ENCODE measurements at regions not wholly inside any gene's neighbourhood (a gene's known extent, or its start where the extent isn't known, plus 50 kb on each side); places are given as distances from the start of the nearest gene placed in this dataset.
"Not testable (repeated sequence)": the region's sequence is repeated elsewhere in the genome, so short reads cannot be mapped to it uniquely, and the experiment has no call there.

- peaks cover 0 to 5% (median 0%) of the 10 kb centered on the region in 11 experiments; a peak in 2 of 22 replicates for H4K20me1 ChIP-seq
- no peak for TF ChIP-seq Cebpa-rat (IDR thresholded peaks at IDR 0.05)
- H3K27ac ChIP-seq = no peak overlapping the region
- H3K4me2 ChIP-seq = no peak overlapping the region
- peaks cover 0 to 14% (median 0%) of the 10 kb centered on the region in 10 experiments; a peak in 3 of 20 replicates for H3K4me1 ChIP-seq
- no peaks in the 10 kb centered on the region for H3K36me3 ChIP-seq
- no peak overlapping the region for H3K9ac ChIP-seq
- peaks cover 5 to 32% (median 8%) of the 10 kb centered on the region in 11 experiments; a peak in 18 of 22 replicates for H3K9me3 ChIP-seq (replicated peaks in 1 of 11)
- H3K27me3 ChIP-seq = peaks cover 20 to 86% (median 56%) of the 10 kb centered on the region in 11 experiments
- H3K4me3 ChIP-seq = no peak overlapping the region
Observed at GRCh38 chrX:142663330-142664095, 362.2 kb upstream of the SPANXN4 start.

GRCh38 chrX:142661696-142662095 lies 364.0 kb upstream of the SPANXN4 start:
- no peaks in the 10 kb centered on the region for H3K36me3 ChIP-seq
- H3K27me3 ChIP-seq = peaks cover 28 to 95% (median 71%) of the 10 kb centered on the region in 11 experiments; a peak in 21 of 22 replicates
- H3K4me2 ChIP-seq = no peak overlapping the region
- H3K9me3 ChIP-seq (replicated peaks in 1 of 11) = peaks cover 0 to 14% (median 0%) of the 10 kb centered on the region in 11 experiments; a peak in 3 of 22 replicates
- no peak overlapping the region for H3K4me3 ChIP-seq
- no peak overlapping the region for H3K27ac ChIP-seq
- TF ChIP-seq Cebpa-rat (IDR thresholded peaks at IDR 0.05) = no peak
- H3K9ac ChIP-seq = no peak overlapping the region
- H3K4me1 ChIP-seq = peaks cover 0 to 14% (median 0%) of the 10 kb centered on the region in 10 experiments; a peak in 3 of 20 replicates
- peaks cover 0 to 5% (median 0%) of the 10 kb centered on the region in 11 experiments; a peak in 2 of 22 replicates for H4K20me1 ChIP-seq

DNA sequence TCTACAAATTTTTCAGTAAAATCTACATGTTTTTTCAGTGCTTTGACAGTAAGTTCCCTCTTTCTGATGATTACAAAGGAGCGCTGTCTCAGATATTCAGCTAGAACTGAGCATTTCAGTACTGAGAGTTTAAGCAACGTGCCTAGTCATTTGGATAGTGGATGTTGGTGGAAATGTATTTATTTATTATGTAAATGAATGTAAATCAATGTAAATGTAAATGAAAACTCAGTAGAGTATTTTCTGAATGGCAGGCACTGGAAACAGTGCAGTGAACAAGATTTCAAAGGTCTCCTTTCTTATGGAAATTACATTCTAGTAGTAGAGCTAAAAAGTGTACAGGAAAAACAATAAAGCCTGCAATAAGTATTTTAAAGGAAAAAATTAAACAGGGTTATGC lies 370.2 kb upstream of the SPANXN4 start:
- Histone ChIP-seq H3K27ac (no peak overlapping the region), H3K4me1 (no peaks in the 10 kb centered on the region), H3K9me3 (replicated peaks in 1 of 11) (no peaks in the 10 kb centered on the region), H3K27me3 (peaks cover 87 to 100% (median 97%) of the 10 kb centered on the region in 11 experiments), H3K4me2 (no peak overlapping the region), H3K4me3 (no peak overlapping the region), H3K9ac (no peak overlapping the region), H4K20me1 (peaks cover 0 to 6% (median 0%) of the 10 kb centered on the region in 11 experiments; a peak in 3 of 22 replicates), H3K36me3 (no peaks in the 10 kb centered on the region)
- TF ChIP-seq Cebpa-rat (IDR thresholded peaks at IDR 0.05) = no peak

DNA sequence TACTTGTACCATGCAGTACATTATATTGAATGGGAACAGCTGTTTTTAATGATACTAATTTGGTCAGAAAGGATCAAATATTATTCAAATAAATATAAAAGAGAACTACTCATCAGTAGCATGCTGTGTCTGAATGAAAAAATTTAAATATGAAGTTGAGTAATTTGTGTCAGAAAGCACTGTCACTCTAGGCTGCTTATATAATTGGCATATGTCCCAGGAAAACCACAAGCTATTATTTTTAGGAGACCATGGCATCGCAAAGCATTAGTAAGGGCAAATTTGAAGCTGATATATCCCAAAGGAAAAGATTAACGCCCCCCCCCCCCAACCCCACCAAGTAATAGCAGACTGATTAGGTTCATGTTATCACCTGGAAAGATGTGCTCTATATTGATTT lies 388.5 kb upstream of the SPANXN4 start:
- H3K4me2 ChIP-seq = peak overlapping the region in 2 of 11 experiments; percentile 22 to 27; a peak in 3 of 22 replicates
- H3K9ac ChIP-seq = no peak overlapping the region
- H3K4me1 ChIP-seq = peaks cover 0 to 16% (median 0%) of the 10 kb centered on the region in 10 experiments; a peak in 4 of 20 replicates
- no peak overlapping the region for H3K27ac ChIP-seq
- H4K20me1 ChIP-seq = no peaks in the 10 kb centered on the region
- TF ChIP-seq Cebpa-rat (IDR thresholded peaks at IDR 0.05) = no peak
- H3K36me3 ChIP-seq = no peaks in the 10 kb centered on the region
- H3K27me3 ChIP-seq = peaks cover 50 to 92% (median 75%) of the 10 kb centered on the region in 11 experiments
- H3K9me3 ChIP-seq (replicated peaks in 1 of 11) = peaks cover 0 to 3% (median 0%) of the 10 kb centered on the region in 11 experiments; a peak in 4 of 22 replicates
- no peak overlapping the region for H3K4me3 ChIP-seq

- no peaks in the 10 kb centered on the region for H3K9me3 ChIP-seq (replicated peaks in 1 of 11)
Observed at GRCh38 chrX:142616636-142617035, 409.1 kb upstream of the SPANXN4 start.

DNA sequence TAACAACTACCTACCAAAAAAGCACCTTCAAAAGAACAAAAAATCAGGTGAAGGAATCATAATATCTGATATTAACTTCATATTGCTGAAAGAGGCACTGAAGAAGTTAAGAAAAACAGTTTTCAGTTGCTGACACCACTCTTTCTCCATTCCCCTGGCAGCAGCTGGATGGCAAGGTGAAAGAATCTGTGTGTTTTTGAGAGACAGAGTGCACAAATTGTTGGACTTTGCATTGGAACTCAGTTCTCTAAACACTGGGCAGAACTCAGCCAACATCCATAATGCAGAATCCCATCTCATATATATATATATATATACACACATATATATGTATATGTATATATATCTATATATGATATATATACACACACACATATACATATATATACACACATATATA lies 408.3 kb upstream of the MAGEC2 start:
- no peak overlapping the region for H3K4me3 ChIP-seq
- H3K9me3 ChIP-seq (replicated peaks in 1 of 11) = peaks cover 0 to 6% (median 0%) of the 10 kb centered on the region in 11 experiments; a peak in 1 of 22 replicates
- H3K9ac ChIP-seq = no peak overlapping the region
- H3K27ac ChIP-seq = no peak overlapping the region
- H4K20me1 ChIP-seq = no peaks in the 10 kb centered on the region; a peak in 1 of 22 replicates
- no peak for TF ChIP-seq Cebpa-rat (IDR thresholded peaks at IDR 0.05)
- H3K4me2 ChIP-seq = no peak overlapping the region
- peaks cover 56 to 87% (median 80%) of the 10 kb centered on the region in 11 experiments for H3K27me3 ChIP-seq
- H3K36me3 ChIP-seq = no peaks in the 10 kb centered on the region
- H3K4me1 ChIP-seq = peaks cover 0 to 9% (median 0%) of the 10 kb centered on the region in 10 experiments; a peak in 2 of 20 replicates

More at GRCh38 chrX:142616636-142617035, 409.1 kb upstream of the SPANXN4 start:
- Histone ChIP-seq H3K4me2 (no peak overlapping the region), H3K4me1 (peaks cover 0 to 9% (median 0%) of the 10 kb centered on the region in 10 experiments; a peak in 2 of 20 replicates), H3K27ac (no peak overlapping the region), H3K27me3 (peaks cover 70 to 90% (median 87%) of the 10 kb centered on the region in 11 experiments), H3K4me3 (no peak overlapping the region), H3K36me3 (no peaks in the 10 kb centered on the region), H4K20me1 (no peaks in the 10 kb centered on the region), H3K9ac (no peak overlapping the region)
- no peak for TF ChIP-seq Cebpa-rat (IDR thresholded peaks at IDR 0.05)

GRCh38 chrX:142606629-142607028 lies 401.5 kb upstream of the MAGEC2 start:
- not testable (repeated sequence) for H3K4me1 ChIP-seq; H3K4me2 ChIP-seq; H3K4me3 ChIP-seq; H4K20me1 ChIP-seq; H3K9me3 ChIP-seq (replicated peaks in 1 of 11); H3K36me3 ChIP-seq; H3K27ac ChIP-seq; H3K9ac ChIP-seq
- peaks cover 56 to 92% (median 85%) of the 10 kb centered on the region in 11 experiments for H3K27me3 ChIP-seq

DNA sequence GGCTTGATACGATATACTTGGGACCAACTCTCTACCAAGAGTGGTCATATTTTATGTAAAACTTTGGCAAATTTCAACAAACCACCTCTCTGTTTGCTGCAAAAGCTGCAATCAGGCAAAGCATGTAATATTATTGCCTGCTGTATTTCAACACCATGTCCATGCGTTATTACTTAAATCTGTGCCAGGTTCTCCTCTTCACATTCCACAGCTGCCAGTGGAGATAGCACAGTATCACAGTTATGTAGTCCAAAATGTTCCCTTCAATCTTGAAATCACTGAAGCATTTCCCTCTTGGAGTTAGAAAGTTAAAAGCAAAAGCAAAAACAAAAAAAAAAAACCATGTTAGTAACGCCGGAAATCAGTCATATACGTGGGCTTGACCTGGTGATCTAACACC lies 396.7 kb upstream of the MAGEC2 start:
- Histone ChIP-seq H4K20me1 (no peaks in the 10 kb centered on the region; a peak in 1 of 22 replicates), H3K4me1 (no peaks in the 10 kb centered on the region), H3K36me3 (no peaks in the 10 kb centered on the region), H3K27ac (no peak overlapping the region), H3K27me3 (peaks cover 71 to 98% (median 87%) of the 10 kb centered on the region in 11 experiments), H3K4me2 (no peak overlapping the region), H3K9me3 (replicated peaks in 1 of 11) (no peaks in the 10 kb centered on the region; a peak in 1 of 22 replicates), H3K9ac (no peak overlapping the region), H3K4me3 (no peak overlapping the region)
- TF ChIP-seq Cebpa-rat (IDR thresholded peaks at IDR 0.05) = no peak

DNA sequence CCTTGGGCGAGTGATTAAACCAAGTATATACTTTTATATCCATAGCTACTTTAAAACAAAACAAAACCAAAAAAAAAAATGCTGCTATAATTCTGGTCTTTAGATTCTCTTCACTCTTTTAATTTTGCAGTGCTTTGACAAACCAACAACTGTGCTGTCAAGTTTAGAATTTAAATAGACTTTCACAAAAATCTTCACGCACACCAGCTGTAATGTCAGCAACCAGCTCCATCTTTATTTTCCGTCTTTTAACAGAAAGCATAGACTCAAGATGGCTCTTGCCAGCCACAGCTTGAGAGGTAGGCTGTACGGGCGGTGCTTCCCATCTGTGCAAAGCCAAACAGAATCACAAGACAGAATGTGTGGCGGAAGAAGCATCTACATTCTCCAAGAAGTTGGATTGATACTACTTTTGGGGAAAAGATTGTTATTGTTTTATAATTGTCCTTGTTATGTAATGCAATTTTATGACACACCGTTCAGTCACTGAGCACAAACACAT lies 388.3 kb upstream of the MAGEC2 start:
- H4K20me1 ChIP-seq = no peaks in the 10 kb centered on the region
- no peak for TF ChIP-seq Cebpa-rat (IDR thresholded peaks at IDR 0.05)
- H3K27ac ChIP-seq = no peak overlapping the region
- H3K4me2 ChIP-seq = no peak overlapping the region
- H3K4me3 ChIP-seq = no peak overlapping the region
- H3K9ac ChIP-seq = no peak overlapping the region
- H3K27me3 ChIP-seq = peaks cover 37 to 96% (median 94%) of the 10 kb centered on the region in 11 experiments
- H3K36me3 ChIP-seq = no peaks in the 10 kb centered on the region
- no peaks in the 10 kb centered on the region; a peak in 1 of 22 replicates for H3K9me3 ChIP-seq (replicated peaks in 1 of 11)
- peaks cover 0 to 7% (median 0%) of the 10 kb centered on the region in 10 experiments; a peak in 2 of 20 replicates for H3K4me1 ChIP-seq
